Caco-2 (cell line): ENCODE measurements at regions not wholly inside any gene's neighbourhood (a gene's known extent, or its start where the extent isn't known, plus 50 kb on each side); places are given as distances from the start of the nearest gene placed in this dataset.

Experiments used
- BruUV-seq: library from RNA; stranded (reverse); fragments of 400-500 nt; replicated peaks from 2 replicates; lab custom pipeline; 2021; lab: Mats Ljungman, UMichigan
- CTCF ChIA-PET: fragments of 300-600 bp; sonication (Branson Sonifier 250); formaldehyde crosslinking; loops from one replicate; lab custom pipeline; 2022; ENCODE audit warnings: antibody characterized with exemption; lab: Charles Lee
- POLR2A ChIA-PET: fragments of 300-600 bp; sonication (Branson Sonifier 250); formaldehyde crosslinking; loops from one replicate; lab custom pipeline; 2022; ENCODE audit warnings: antibody characterized with exemption; lab: Charles Lee
- DNase-seq, 2 experiments: peaks; one replicate each; pipeline versions ENCODE4 v3.0.0 to v3.0.0-alpha.2; 2020 to 2022
- H3K27me3 ChIP-seq: replicated peaks from 2 replicates; pipeline ENCODE4 v1.6.0; 2011; ENCODE audit warnings: low read length; ENCODE audit not compliant: control insufficient read depth, insufficient read depth
- H3K36me3 ChIP-seq: 2 replicates; pipeline ENCODE4 v1.5.1; 2011; ENCODE audit warnings: low read length; ENCODE audit not compliant: control insufficient read depth, insufficient read depth
- H3K4me1 ChIP-seq: fragments of 250-450 bp; sonication (Bioruptor Pico); 2 replicates; pipeline ENCODE4 v1.5.1; 2020; ENCODE audit warnings: mild to moderate bottlenecking
- H3K4me3 ChIP-seq: 2 replicates; pipeline ENCODE4 v1.5.1; 2011; ENCODE audit warnings: low read depth, mild to moderate bottlenecking, control low read depth, low read length
- H3K9me3 ChIP-seq: fragments of 250-450 bp; sonication (Bioruptor Pico); 2 replicates; pipeline ENCODE4 v1.5.1; 2020; ENCODE audit warnings: mild to moderate bottlenecking, moderate library complexity
- H3K27ac Mint-ChIP-seq: one replicate; pipeline ENCODE4 v1.8.0; 2022; ENCODE audit warnings: mixed read lengths; ENCODE audit not compliant: unreplicated experiment
- H3K27me3 Mint-ChIP-seq: one replicate; pipeline ENCODE4 v1.8.0; 2022; ENCODE audit warnings: mixed read lengths; ENCODE audit not compliant: insufficient read depth, unreplicated experiment
- H3K36me3 Mint-ChIP-seq: one replicate; pipeline ENCODE4 v1.8.0; 2022; ENCODE audit warnings: mild to moderate bottlenecking, mixed read lengths; ENCODE audit not compliant: insufficient read depth, unreplicated experiment
- H3K4me1 Mint-ChIP-seq: one replicate; pipeline ENCODE4 v1.8.0; 2022; ENCODE audit warnings: low read depth, mixed read lengths; ENCODE audit not compliant: unreplicated experiment
- H3K4me3 Mint-ChIP-seq: one replicate; pipeline ENCODE4 v1.8.0; 2022; ENCODE audit warnings: mild to moderate bottlenecking, moderate library complexity, mixed read lengths; ENCODE audit not compliant: unreplicated experiment
- H3K9me3 Mint-ChIP-seq: one replicate; pipeline ENCODE4 v1.8.0; 2022; ENCODE audit warnings: mixed read lengths; ENCODE audit not compliant: unreplicated experiment
- intact Hi-C: fragments of 100-400 bp; cut with micrococcal nuclease; formaldehyde crosslinking; loops from one replicate; pipeline ENCODE4 v1.10.0; 2022; ENCODE audit not compliant: unreplicated experiment
- TF ChIP-seq, protein P1 (sequence below), 2 experiments: fragments of 200-600 bp in 1 of 2; IDR thresholded peaks; 1 replicate in 1 of 2; 2 replicates in 1 of 2; pipeline versions ENCODE4 v1.5.1 to v1.8.0; 2011 to 2022; ENCODE audit warnings: antibody characterized with exemption in 1 of 2, control low read depth in 1 of 2, inconsistent platforms in 1 of 2, low read depth in 1 of 2, low read length in 1 of 2, mild to moderate bottlenecking in 1 of 2, moderate library complexity in 1 of 2; ENCODE audit not compliant: insufficient read depth in 1 of 2, severe bottlenecking in 1 of 2, unreplicated experiment in 1 of 2

DNA sequence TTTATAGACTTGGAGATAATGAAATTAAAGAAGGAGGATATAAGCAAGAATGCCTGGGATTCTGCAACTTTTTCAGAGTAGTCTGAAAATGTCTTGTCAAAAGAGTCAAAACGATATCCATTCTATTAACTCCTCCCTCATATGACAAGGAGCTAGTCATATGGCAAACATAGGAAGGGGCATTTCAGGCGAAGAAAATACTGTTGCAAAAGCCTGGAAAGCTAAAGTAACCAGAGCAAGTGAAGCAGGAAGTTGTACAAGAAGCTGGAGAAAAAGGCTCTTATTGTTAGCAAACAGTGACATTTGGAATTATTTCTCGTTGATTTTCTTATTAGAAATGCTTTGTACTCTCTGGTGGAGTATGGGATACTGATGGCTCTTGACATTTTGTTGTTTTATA, 94.0 kb upstream of the PTPRD start:
- Histone ChIP-seq H3K4me3 (no peak overlapping the region), H3K4me1 (no peaks in the 10 kb centered on the region), H3K36me3 (no peaks in the 10 kb centered on the region), H3K9me3 (no peaks in the 10 kb centered on the region), H3K27me3 (no peaks in the 10 kb centered on the region)
- BruUV-seq: no TSS peak
- TF ChIP-seq, protein P1, sequence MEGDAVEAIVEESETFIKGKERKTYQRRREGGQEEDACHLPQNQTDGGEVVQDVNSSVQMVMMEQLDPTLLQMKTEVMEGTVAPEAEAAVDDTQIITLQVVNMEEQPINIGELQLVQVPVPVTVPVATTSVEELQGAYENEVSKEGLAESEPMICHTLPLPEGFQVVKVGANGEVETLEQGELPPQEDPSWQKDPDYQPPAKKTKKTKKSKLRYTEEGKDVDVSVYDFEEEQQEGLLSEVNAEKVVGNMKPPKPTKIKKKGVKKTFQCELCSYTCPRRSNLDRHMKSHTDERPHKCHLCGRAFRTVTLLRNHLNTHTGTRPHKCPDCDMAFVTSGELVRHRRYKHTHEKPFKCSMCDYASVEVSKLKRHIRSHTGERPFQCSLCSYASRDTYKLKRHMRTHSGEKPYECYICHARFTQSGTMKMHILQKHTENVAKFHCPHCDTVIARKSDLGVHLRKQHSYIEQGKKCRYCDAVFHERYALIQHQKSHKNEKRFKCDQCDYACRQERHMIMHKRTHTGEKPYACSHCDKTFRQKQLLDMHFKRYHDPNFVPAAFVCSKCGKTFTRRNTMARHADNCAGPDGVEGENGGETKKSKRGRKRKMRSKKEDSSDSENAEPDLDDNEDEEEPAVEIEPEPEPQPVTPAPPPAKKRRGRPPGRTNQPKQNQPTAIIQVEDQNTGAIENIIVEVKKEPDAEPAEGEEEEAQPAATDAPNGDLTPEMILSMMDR (IDR thresholded peaks at IDR 0.05; ENCODE audit: insufficient read depth in 1 of 2, low read depth in 1 of 2, low read length in 1 of 2, severe bottlenecking in 1 of 2, unreplicated experiment in 1 of 2): no peak
- no peaks in the 10 kb centered on the region for H3K9me3 Mint-ChIP-seq
- H3K4me1 Mint-ChIP-seq: no peaks in the 10 kb centered on the region
- no peak overlapping the region for H3K4me3 Mint-ChIP-seq
- H3K27ac Mint-ChIP-seq: no peak overlapping the region
- H3K36me3 Mint-ChIP-seq: no peaks in the 10 kb centered on the region
- DNase-seq: no peak
- CTCF ChIA-PET: no interaction called here
- intact Hi-C loops: no loop called here
- H3K27me3 Mint-ChIP-seq: no peaks in the 10 kb centered on the region
- POLR2A ChIA-PET: no interaction called here

DNA sequence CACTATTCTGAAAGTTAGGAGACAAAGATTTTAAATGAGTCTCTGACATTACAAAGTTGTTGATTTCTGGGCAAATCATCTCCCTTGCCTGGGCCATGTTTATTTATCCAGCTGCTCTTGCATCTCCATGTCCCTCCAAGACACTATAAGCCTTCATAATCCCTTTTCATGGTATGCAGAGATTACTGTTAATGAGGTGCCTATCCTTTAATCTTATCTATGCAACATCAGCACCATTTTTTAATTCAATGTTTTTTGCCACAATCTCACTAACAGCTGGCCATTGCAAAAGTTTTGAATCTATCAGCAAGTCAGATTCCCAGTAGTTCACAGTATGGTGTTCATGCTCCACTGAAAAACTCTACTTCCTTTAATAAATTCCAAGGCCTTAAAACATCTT, 108.5 kb upstream of the PTPRD start:
- no peaks in the 10 kb centered on the region for H3K36me3 Mint-ChIP-seq
- H3K4me1 Mint-ChIP-seq: no peaks in the 10 kb centered on the region
- H3K27me3 Mint-ChIP-seq: no peaks in the 10 kb centered on the region
- POLR2A ChIA-PET: no interaction called here
- no peak overlapping the region for H3K4me3 Mint-ChIP-seq
- Histone ChIP-seq H3K9me3 (no peaks in the 10 kb centered on the region), H3K4me3 (no peak overlapping the region), H3K36me3 (no peaks in the 10 kb centered on the region), H3K4me1 (no peaks in the 10 kb centered on the region), H3K27me3 (no peaks in the 10 kb centered on the region)
- no peak for DNase-seq
- H3K9me3 Mint-ChIP-seq: no peaks in the 10 kb centered on the region
- intact Hi-C loops: no loop called here
- TF ChIP-seq, protein P1 (IDR thresholded peaks at IDR 0.05; ENCODE audit: insufficient read depth in 1 of 2, low read depth in 1 of 2, low read length in 1 of 2, severe bottlenecking in 1 of 2, unreplicated experiment in 1 of 2): no peak
- BruUV-seq: no TSS peak
- H3K27ac Mint-ChIP-seq: no peak overlapping the region
- CTCF ChIA-PET: no interaction called here

DNA sequence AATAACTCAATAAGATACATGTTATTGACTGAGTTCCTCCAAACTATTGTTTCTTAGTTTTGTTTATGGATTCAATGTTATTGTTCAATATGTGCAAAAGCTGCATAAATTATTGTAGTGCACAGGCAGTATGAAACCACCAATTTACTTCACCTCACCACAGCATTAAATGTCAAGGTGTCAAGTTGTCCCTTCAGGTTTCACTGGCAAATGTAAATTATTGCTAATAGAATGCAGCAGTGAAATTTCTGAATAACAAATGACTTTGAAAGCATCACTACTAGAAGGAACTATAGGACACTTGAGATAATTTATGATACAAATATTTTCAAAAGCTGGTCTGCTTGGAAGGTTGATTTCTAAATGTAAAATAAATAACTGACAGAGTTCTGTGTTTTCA, 116.4 kb upstream of the PTPRD start:
- Mint-ChIP-seq H3K36me3 (no peaks in the 10 kb centered on the region), H3K27me3 (no peaks in the 10 kb centered on the region), H3K4me1 (no peaks in the 10 kb centered on the region), H3K4me3 (no peak overlapping the region), H3K9me3 (no peaks in the 10 kb centered on the region), H3K27ac (no peak overlapping the region)
- Histone ChIP-seq H3K36me3 (no peaks in the 10 kb centered on the region), H3K9me3 (no peaks in the 10 kb centered on the region), H3K4me3 (no peak overlapping the region), H3K27me3 (no peaks in the 10 kb centered on the region), H3K4me1 (no peaks in the 10 kb centered on the region)
- DNase-seq: no peak
- TF ChIP-seq, protein P1 (IDR thresholded peaks at IDR 0.05; ENCODE audit: insufficient read depth in 1 of 2, low read depth in 1 of 2, low read length in 1 of 2, severe bottlenecking in 1 of 2, unreplicated experiment in 1 of 2): no peak
- POLR2A ChIA-PET: no interaction called here
- BruUV-seq: no TSS peak
- CTCF ChIA-PET: no interaction called here
- intact Hi-C loops: no loop called here
